Endothelial cell of umbilical vein (primary cell): ENCODE measurements at regions not wholly inside any gene's neighbourhood (a gene's known extent, or its start where the extent isn't known, plus 50 kb on each side); places are given as distances from the start of the nearest gene placed in this dataset.

ENCODE experiments used
- EZH2 ChIP-seq: IDR thresholded peaks from 2 replicates; pipeline ENCODE4 v1.6.1; 2012; ENCODE audit warnings: borderline replicate concordance, low read depth, mild to moderate bottlenecking, moderate library complexity, low read length, inconsistent platforms; ENCODE audit not compliant: severe bottlenecking
- FOS ChIP-seq: IDR thresholded peaks from 2 replicates; pipeline ENCODE4 v1.6.1; 2011; ENCODE audit warnings: mild to moderate bottlenecking, low read length, moderate library complexity, borderline replicate concordance; ENCODE audit not compliant: insufficient read depth
- GATA2 ChIP-seq: IDR thresholded peaks from 2 replicates; pipeline ENCODE4 v1.7.0; 2011; ENCODE audit warnings: low read depth, mild to moderate bottlenecking, moderate library complexity, mixed read lengths, low read length; ENCODE audit not compliant: insufficient read length, insufficient read depth
- MYC ChIP-seq: IDR thresholded peaks from one replicate; pipeline ENCODE4 v1.6.1; 2011; ENCODE audit warnings: mild to moderate bottlenecking, low read depth, low read length
- POLR2A ChIP-seq: IDR thresholded peaks from 2 replicates; pipeline ENCODE4 v1.6.1; 2012; ENCODE audit warnings: low read depth, mild to moderate bottlenecking, control low read depth, low read length
- POLR2AphosphoS5 ChIP-seq: IDR thresholded peaks from 2 replicates; pipeline ENCODE4 v1.6.1; 2012; ENCODE audit warnings: low read depth, mild to moderate bottlenecking, control low read depth, low read length, moderate library complexity; ENCODE audit not compliant: insufficient read depth
- TF ChIP-seq, protein P1 (sequence below), 2 donors: IDR thresholded peaks; 1 replicate in 1 of 2; 2 replicates in 1 of 2; pipeline ENCODE4 v1.5.1; 2011; ENCODE audit warnings: low read length in 2 of 2, mild to moderate bottlenecking in 2 of 2, moderate library complexity in 2 of 2, control low read depth in 1 of 2, inconsistent platforms in 1 of 2, low read depth in 1 of 2; ENCODE audit not compliant: insufficient read depth in 1 of 2; ENCODE audit errors: extremely low read depth in 1 of 2

GRCh38 chr1:62917805-62918204 lies 133.9 kb downstream of the ATG4C start:
- TF ChIP-seq MYC, result no peak
- TF ChIP-seq, protein P1, sequence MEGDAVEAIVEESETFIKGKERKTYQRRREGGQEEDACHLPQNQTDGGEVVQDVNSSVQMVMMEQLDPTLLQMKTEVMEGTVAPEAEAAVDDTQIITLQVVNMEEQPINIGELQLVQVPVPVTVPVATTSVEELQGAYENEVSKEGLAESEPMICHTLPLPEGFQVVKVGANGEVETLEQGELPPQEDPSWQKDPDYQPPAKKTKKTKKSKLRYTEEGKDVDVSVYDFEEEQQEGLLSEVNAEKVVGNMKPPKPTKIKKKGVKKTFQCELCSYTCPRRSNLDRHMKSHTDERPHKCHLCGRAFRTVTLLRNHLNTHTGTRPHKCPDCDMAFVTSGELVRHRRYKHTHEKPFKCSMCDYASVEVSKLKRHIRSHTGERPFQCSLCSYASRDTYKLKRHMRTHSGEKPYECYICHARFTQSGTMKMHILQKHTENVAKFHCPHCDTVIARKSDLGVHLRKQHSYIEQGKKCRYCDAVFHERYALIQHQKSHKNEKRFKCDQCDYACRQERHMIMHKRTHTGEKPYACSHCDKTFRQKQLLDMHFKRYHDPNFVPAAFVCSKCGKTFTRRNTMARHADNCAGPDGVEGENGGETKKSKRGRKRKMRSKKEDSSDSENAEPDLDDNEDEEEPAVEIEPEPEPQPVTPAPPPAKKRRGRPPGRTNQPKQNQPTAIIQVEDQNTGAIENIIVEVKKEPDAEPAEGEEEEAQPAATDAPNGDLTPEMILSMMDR (IDR thresholded peaks at IDR 0.05; ENCODE audit: extremely low read depth in 1 of 2, insufficient read depth in 1 of 2, low read depth in 1 of 2, low read length in 2 of 2), result no peak
- no peak for TF ChIP-seq POLR2A
- no peak for TF ChIP-seq EZH2
- TF ChIP-seq FOS, result no peak
- no peak for TF ChIP-seq GATA2
- no peak for TF ChIP-seq POLR2AphosphoS5
